ENCODE measurements at regions not wholly inside any gene's neighbourhood (a gene's known extent, or its start where the extent isn't known, plus 50 kb on each side); places are given as distances from the start of the nearest gene placed in this dataset.
"Not testable (repeated sequence)": the region's sequence is repeated elsewhere in the genome, so short reads cannot be mapped to it uniquely, and the experiment has no call there.

DNA sequence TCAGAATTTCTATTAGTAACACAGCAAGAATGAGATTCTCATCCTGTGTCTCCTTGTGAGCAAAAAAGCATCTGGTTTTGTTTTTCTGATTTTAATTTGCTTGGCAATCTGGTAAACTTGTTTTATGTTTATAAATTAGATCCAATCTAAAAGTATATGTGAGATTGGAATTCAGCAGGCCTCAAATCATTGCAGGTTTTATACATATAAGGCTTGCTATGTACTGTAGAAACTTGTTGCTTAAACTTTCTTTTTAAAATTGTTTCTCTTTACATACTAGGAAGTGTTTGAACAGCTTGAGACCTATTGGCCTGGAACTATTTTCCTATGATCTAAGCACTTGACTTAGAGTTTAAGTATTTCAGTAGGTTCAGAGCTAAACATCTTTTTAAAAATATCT lies 1037.8 kb downstream of the NR2F1-AS1 start:
- RAD21 ChIA-PET (ENCODE audit: unreplicated experiment): no interaction called here
- Histone ChIP-seq H3K27me3 (replicated peaks in 1 of 2; ENCODE audit: control insufficient read depth in 2 of 2, insufficient read depth in 2 of 2, low read length in 1 of 2) (no peaks in the 10 kb centered on the region), H3K9ac (ENCODE audit: control insufficient read depth, insufficient read depth, low read length) (no peak overlapping the region), H4K20me1 (ENCODE audit: control insufficient read depth, insufficient read depth) (no peaks in the 10 kb centered on the region), H3K9me3 (replicated peaks; ENCODE audit: control insufficient read depth, insufficient read depth, low read length) (no peaks in the 10 kb centered on the region), H3K36me3 (ENCODE audit: control insufficient read depth in 2 of 2, insufficient read depth in 2 of 2, low read length in 1 of 2) (no peaks in the 10 kb centered on the region), H3K79me2 (ENCODE audit: control insufficient read depth, insufficient read depth, low read length) (no peaks in the 10 kb centered on the region), H3K4me2 (ENCODE audit: control insufficient read depth, insufficient read depth) (no peak overlapping the region), H3K4me1 (ENCODE audit: control insufficient read depth, insufficient read depth, low read length) (no peaks in the 10 kb centered on the region), H3K4me3 (no peak overlapping the region), H2AFZ (ENCODE audit: control insufficient read depth, low read depth, low read length) (no peak overlapping the region), H3K27ac (ENCODE audit: control insufficient read depth, insufficient read depth) (no peak overlapping the region)
- FAIRE-seq (no peak), ATAC-seq (no peak), DNase-seq (ENCODE audit: low read depth, low spot score) (no peak)
- in situ Hi-C loops (cut with MboI): no loop called here
- POLR2A ChIA-PET: no interaction called here
- intact Hi-C loops (cut with micrococcal nuclease; ENCODE audit: unreplicated experiment): no loop called here
- SMC1A ChIA-PET (ENCODE audit: uncharacterized antibody, unreplicated experiment): no interaction called here
- BruUV-seq (replicated peaks): no TSS peak
- TF ChIP-seq ZNF687 (IDR thresholded peaks at IDR 0.05): no peak
- no peak for TF ChIP-seq STAT3 (IDR thresholded peaks at IDR 0.05; ENCODE audit: low read depth, low read length)
- TF ChIP-seq JUND (IDR thresholded peaks at IDR 0.05; ENCODE audit: low read depth, low read length): no peak
- TF ChIP-seq EGR1 (IDR thresholded peaks at IDR 0.05; ENCODE audit: borderline replicate concordance in 1 of 2, low read depth in 2 of 2, low read length in 2 of 2): no peak
- no peak for TF ChIP-seq IKZF1 (conservative IDR thresholded peaks at IDR 0.05)
- TF ChIP-seq WRNIP1 (IDR thresholded peaks at IDR 0.05; ENCODE audit: borderline replicate concordance, low read depth, low read length): no peak
- CTCF ChIA-PET: no interaction called here

DNA sequence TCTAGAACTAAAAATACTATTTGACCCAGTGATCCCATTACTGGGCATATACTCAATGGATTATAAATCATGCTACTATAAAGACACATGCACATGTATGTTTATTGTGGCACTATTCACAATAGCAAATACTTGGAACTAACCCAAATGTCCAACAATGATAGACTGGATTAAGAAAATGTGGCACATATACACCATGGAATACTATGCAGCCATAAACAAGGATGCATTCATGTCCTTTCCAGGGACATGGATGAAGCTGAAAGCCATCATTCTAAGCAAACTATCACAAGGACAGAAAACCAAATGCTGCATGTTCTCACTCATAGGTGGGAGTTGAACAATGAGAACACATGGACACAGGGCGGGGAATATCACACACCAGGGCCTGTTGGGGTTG lies 1039.0 kb downstream of the NR2F1-AS1 start:
- FAIRE-seq; CTCF ChIA-PET; H3K4me2 ChIP-seq (ENCODE audit: control insufficient read depth, insufficient read depth); ATAC-seq; SMC1A ChIA-PET (ENCODE audit: uncharacterized antibody, unreplicated experiment); DNase-seq (ENCODE audit: low read depth, low spot score); H3K9ac ChIP-seq (ENCODE audit: control insufficient read depth, insufficient read depth, low read length); H3K27ac ChIP-seq (ENCODE audit: control insufficient read depth, insufficient read depth); in situ Hi-C loops (cut with MboI); H2AFZ ChIP-seq (ENCODE audit: control insufficient read depth, low read depth, low read length); H4K20me1 ChIP-seq (ENCODE audit: control insufficient read depth, insufficient read depth); H3K4me3 ChIP-seq; RAD21 ChIA-PET (ENCODE audit: unreplicated experiment); POLR2A ChIA-PET; H3K36me3 ChIP-seq (ENCODE audit: control insufficient read depth in 2 of 2, insufficient read depth in 2 of 2, low read length in 1 of 2); intact Hi-C loops (cut with micrococcal nuclease; ENCODE audit: unreplicated experiment); H3K27me3 ChIP-seq (replicated peaks in 1 of 2; ENCODE audit: control insufficient read depth in 2 of 2, insufficient read depth in 2 of 2, low read length in 1 of 2); H3K4me1 ChIP-seq (ENCODE audit: control insufficient read depth, insufficient read depth, low read length); H3K79me2 ChIP-seq (ENCODE audit: control insufficient read depth, insufficient read depth, low read length); BruUV-seq (replicated peaks); H3K9me3 ChIP-seq (replicated peaks; ENCODE audit: control insufficient read depth, insufficient read depth, low read length): not testable (repeated sequence)
- 0% methylated on average over 1 of the region's 1 CpG for WGBS (ENCODE audit: insufficient coverage, insufficient replicate concordance, low lambda C conversion rate, missing lambda C conversion rate)

Measured in GM12878 (cell line).